NCI-H1930 (cell line): ENCODE measurements at regions not wholly inside any gene's neighbourhood (a gene's known extent, or its start where the extent isn't known, plus 50 kb on each side); places are given as distances from the start of the nearest gene placed in this dataset.
"Not testable (repeated sequence)": the region's sequence is repeated elsewhere in the genome, so short reads cannot be mapped to it uniquely, and the experiment has no call there.

ENCODE experiments used
- DNase-seq, 2 experiments: peaks; one replicate each; lab custom pipeline; 2025; lab: John Stamatoyannopoulos, UW

DNA sequence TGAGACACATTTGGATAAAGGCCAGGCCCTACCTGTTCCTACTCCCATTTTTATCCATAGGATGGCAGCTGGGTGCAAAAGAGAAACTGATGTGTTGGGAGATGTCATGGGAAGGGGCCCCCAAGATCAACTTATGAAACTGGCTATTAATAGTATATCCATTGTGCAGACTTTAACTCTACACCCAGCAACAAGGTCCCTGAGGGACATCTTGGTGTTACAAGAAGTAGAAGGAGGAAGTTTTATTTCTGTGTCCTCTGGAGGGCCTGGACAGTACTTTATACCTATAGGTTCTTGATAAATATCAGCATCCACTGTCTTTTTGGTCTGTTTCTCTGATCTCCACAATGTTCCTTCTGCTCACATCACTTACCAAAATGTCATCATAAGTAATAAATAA lies 84.6 kb downstream of the BTG1 start:
- DNase-seq = no peak

DNA sequence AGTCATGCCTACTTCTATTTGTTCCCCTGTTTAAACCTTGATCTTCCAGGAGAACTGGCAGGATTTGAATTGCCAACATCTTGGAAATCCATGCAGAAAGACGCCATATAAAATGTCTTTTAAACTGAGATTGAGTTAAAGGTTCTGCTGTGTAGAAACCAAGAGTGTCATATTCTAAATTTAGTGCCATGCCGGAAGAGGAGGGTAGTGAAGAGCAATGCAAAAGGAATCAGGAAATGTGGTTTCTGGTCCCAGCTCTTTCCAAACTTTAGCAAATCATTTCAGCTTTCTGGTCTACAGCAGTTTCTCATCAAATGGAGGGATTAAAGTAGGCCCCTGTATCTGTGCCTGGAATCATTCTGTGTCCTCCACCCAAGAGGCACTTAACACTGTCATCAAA lies 85.7 kb downstream of the BTG1 start:
- DNase-seq = no peak

DNA sequence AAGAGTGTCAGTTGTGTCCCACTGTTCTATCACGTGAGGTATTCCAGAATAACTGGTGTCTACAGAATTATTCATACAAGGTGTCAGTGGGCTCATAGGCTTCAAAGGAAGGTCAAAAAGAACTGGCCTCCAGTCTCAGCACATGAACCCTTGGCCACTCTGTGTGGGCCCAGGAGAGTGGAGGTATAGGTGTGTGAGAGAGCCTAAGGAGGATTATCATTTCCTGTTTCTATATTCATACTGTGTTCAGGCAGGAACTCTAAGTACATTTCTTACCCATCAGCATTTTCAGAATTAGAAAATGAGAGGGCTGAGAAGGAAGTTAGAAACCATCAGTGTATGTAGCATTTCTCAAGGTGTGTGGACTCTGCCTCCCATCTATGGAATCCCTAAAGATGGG lies 87.0 kb downstream of the BTG1 start:
- DNase-seq = no peak

DNA sequence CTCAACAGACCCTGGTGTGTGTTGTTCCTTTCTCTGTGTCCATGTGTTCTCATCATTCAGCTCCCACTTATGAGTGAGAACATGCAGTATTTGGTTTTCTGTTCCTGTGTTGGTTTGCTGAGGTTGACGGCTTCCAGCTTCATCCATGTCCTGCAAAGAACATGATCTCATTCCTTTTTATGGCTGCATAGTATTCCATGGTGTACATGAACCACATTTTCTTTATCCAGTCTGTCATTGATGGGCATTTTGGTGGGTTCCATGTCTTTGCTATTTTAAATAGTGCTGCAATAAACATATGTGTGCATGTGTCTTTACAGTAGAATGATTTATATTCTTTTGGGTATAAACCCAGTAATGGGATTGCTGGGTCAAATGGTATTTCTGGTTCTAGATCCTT lies 88.9 kb downstream of the BTG1 start:
- DNase-seq = not testable (repeated sequence)

DNA sequence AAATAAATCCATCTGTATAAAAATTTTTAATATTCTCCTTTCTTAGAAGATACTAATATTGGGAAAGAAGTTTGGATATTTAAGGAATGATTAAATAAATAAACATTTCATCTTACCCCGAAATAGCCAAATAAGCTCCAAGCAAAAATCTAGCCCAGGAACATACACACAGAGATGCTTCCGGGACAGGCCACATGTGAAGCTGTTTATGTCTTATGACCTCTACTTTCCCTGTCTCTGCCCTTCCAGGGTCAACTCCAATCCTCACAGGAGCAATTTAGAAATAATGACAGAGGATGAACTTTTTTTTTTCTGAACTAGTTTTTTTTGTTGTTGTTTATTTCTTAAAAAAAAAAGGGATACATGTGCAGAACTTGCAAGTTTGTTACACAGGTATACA lies 89.4 kb downstream of the BTG1 start:
- DNase-seq = no peak

DNA sequence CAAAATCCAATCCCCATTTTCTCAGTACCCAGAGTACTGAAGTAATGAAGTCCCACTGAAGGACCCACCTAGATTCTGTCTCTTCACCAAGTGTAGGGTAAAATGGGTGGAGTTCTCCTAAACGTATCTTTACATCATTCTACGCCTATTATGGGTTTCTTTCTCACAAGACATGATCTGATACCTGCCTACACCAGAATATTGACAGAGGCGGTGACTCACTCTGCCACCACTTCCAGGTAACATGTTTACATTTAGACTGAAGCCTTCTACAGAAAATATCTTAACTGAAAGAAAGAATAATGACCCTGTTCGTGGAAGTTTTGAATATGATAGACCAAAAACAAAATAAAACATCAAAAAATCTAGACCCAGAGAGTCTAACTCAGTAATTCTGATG lies 89.8 kb downstream of the BTG1 start:
- DNase-seq = no peak

DNA sequence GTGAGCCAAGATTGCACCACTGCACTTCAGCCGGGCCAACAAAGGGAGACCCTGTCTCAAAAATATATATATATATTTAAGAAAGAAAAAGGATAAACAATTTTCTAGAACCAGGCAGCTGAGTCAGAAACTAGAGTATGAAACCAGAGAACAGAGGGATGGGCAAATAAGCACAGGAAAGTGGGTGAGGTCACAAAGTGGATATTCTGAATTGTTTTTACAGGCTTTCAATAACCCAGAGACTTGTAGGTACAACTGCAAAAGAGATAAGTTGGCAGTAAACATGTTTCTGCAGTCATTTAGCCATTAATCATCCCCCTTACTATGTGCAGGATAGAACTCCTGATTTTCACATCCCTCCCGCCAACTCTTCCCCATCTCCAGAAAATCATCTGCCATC lies 94.2 kb downstream of the BTG1 start:
- no peak for DNase-seq

DNA sequence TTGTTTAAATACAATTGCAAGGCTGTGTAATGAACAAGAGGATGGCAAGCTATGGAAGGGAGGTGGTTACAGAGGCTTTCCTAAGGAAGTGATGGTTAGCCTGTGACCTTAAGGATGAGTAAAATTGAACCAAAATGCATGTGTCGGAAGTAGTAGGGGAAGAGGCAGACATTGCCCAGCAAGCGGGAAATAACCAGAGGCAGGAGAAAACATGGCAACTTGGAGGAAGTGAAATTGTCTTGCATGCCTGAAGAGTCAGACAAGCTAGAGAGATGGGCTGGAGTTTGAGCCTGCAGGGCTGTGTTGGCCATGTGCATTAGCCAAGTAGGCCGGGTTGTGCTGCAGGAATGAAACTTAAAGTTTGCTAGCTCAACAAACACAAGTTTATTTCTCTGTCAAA lies 96.2 kb downstream of the BTG1 start:
- no peak for DNase-seq

DNA sequence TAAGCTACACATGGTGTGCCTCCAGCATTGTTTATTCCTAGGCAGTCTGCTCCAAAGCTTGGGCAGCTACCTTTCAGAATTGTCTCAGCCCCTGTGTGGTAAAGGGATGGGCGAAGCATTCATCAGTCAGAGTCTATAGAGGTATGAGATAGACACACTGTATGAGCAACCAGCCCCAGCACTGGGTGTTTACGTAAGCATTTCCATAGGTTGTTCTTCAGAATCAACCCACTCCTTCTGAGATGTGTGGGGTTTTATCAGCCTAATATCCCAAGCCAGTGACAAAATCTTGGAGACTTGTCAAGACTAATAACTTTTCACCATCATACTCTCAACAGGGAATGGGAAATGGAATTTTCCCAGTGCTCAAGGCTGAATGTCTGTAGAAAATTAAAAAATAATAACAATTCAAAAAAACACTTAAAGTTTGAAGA lies 98.2 kb downstream of the BTG1 start:
- no peak for DNase-seq

DNA sequence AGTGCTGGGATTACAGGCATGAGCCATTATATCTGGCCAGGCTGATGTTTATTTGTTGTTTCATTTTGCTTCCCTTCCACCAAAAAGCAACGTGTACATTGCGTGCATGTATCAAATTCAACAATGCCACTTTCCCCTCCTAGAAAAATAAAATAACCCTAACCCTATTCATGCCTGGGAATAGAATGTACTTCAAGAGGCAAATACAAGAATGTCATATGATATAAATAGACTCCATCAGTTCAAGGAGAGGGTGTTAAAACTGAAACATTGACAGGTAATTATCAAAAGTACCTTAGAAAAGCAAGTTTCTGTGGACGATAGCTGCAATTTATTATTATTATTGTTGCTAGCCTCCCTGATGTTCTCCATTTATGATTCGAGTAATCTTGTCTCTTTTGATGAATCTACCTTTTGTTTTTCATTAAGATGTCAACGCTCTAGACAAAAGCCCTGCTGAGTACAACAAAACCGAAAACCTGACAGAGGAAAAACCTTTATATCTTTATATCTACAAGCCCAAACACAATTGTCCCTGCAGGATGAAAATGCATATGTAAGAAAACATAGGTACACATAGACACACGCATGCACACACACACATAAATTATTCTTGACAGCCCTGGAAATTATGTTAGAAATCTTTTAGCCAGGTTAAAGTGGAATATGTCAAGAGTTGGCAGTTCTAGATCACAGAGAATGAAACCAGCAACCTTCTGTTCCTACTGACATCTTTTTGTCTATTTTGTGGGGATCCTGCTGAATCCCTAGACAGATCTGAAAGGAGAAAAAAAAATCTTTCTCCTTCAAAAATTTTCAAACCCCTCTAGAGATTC lies 98.9 kb downstream of the BTG1 start:
- no peak for DNase-seq

DNA sequence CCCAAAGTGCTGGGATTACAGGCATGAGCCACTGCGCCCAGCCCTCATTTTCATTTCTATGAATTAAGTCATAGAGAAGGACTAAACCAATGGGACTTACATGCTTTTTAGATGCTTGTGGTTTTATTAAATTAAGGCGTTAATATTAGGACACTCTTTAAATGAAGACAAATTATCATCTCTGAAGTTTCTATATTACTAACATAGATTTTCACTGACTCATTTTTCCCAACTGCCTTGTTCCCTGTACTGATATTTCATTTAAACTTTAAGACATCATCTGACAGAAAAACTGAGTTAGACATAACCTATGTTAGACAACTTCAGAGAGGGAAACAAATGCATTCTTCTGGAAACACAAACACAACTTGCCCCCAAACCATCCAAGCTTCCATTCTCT lies 99.8 kb downstream of the BTG1 start:
- DNase-seq = no peak

DNA sequence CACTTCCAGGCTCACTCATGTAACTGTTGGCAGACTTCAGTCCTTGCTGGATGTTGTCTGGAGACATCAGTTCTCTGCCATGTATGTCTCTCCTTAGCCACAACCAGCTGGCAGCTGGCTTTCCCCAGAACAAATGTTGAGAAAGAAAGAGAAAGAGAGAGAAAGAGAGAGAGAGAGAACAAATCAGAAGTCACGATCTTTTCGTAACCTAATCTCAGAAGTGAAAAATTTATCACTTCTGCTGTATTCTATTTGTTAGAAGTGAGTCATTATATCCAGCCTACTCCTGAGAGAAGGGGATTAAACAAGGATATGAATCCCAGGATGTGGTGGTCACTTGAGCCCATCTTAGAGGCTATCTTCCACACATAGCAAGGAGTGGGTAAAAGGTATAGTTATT lies 101.2 kb downstream of the BTG1 start:
- DNase-seq = no peak

DNA sequence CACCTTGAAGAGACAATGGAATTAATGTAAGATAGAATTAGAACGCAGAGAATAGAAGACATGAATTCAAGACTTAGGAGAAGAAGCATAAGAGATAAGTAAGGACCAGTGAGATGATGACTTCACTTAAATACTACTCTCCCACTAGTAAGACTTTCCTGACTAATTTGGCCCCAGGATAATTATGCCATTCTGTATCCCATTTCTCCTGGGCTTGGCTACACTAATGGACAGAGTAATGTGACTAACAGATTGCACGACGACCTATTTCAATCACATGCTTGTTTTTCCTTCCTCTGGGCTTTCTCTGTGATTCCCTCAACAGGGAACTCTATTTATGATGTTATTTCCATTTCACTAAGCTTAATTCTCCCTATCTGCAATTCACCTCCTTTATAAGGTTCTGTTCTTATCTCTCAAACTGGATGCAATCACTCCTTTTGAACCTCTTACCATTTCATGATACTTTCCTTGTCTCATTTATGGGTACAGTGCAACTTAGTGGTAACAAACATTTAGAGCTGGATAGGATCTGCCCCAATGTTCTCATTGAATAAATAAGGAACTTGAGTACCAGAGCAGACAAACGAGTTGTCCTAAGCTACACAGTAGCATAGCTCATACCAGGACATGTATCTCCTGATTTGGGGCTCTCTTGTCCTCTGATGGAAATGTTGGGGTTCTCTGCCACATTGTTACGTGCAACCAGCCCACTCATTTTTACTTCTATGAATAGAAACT lies 102.7 kb downstream of the BTG1 start:
- DNase-seq = no peak

DNA sequence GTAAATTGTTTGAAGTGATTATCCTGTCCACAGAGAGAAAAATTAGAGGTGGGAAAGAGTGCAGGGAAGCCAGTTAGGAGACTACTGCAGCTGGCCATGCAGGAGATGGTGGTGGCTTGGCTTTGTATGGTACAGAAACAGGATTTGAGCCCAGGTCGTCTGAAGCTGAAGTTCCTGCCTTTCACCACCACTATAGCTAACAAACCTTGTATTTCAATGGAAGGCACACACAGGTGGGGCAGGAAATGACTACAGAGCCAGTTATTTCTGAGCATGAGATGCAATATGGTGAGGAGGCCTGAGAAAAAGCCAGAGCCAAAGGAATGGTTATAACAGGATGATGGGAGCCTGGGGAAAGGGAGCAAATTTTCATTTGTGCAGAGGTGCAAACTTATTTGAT lies 103.9 kb downstream of the BTG1 start:
- DNase-seq = no peak

DNA sequence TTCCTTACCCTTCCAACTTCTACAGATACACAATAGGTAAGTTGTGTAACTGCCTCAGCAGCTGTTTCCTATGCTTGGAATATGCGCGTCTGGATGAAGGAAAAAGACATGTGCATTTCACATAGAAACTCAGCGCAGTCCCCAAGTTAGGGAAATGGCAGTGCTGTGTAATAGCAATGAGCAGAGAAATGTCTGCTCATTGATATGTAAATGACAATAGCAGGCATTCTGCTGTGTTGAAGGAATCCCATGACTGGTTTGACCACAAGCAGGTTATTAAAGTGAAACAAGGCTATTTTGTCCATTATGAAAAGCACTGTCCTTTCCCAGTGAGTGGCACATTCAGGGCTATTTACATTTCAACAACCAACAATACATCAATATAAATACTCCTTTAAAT lies 106.6 kb downstream of the BTG1 start:
- no peak for DNase-seq

DNA sequence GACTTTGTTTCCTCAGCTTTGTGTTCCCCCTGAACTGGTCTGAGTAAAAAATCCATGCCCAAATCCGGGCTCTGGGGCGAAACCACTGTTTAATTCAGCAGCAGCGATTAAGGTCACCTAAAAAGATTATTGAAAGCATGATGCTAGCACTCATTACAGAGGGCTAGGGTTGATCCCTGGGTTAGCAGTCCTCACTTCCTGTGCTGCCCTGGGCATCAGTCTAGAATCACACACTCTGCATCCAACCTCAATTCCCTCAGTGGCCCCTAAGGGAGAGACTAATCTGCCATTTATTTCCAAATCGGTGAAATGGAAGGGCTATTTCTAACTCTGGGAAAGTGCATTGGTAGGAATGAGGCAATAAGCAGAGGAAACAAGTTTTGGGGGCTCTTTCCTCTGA lies 107.2 kb downstream of the BTG1 start:
- DNase-seq = no peak

DNA sequence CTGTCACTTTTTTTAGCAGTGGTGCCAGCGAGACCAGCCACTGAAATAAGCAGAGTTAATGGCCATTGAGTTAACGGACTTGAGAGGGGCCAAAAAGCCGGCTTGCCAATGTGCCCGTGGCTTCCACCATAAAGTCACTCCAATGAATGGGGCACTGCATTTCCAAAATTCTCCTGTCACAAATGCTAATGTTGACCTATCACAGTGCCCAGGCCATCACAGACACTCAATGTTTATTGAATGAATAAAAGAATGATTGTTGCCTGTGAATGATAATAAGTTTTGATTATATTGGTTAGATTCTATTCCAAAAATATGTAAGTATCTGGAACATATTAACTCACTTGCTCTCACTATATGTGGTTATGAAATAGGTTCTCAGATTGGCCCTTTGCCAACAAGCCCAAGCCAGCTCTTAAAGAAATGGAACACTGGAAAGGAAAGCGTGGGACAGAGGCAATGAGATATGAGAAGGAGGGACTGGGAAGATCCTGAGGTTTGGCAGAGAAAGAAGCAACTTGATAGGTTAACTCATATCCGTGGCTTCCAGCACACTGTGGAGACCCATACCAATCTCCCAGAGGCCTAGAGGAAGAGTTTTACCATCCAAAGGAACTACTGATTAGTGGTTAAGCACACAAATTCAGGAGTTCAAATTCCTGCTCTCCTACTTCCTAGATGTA lies 108.7 kb downstream of the BTG1 start:
- no peak for DNase-seq

DNA sequence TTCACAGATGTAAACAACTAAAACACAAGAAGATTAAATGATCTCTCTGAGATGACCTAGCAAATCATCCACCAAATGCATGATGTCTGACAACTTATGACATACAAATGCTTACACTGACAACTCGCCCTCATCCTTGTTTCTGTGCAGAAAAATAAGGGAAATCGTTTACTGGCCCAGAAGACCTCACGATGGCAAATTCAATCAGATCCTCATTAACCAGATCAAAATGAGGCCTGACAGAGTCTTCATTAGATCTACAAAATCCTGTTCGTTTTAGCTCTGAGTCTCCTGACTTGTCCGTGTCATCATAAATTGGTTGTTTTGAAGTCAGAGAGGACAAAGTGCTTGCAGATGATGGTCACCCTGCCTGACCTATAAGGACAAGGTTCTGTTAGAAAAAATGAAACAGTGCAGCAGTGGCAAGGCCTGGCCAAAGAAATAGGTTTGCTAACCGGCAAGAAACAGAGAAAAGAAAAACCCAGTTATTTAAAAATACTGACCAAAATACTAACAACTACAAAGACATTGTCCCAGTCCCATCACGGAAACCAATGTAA lies 109.5 kb downstream of the BTG1 start:
- DNase-seq = no peak

DNA sequence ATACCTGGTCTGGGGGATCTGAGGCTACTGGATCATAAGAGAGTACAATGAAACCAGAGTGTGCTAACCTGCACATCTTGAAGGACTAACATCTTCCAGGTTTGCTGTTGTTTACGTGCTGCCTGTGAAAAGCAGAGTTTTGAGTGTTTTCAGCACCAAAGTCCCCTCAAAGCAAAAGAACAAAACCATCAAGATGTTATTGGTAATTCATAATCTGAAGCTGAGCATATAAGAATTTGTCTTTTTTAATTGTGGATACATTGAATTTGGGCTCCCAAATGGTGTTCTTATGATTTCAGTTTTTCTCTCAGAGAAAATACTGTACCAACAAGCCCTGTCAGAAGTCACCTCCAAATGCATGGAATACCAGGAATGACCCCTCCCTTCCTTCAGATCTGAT lies 110.2 kb downstream of the BTG1 start:
- DNase-seq = no peak

DNA sequence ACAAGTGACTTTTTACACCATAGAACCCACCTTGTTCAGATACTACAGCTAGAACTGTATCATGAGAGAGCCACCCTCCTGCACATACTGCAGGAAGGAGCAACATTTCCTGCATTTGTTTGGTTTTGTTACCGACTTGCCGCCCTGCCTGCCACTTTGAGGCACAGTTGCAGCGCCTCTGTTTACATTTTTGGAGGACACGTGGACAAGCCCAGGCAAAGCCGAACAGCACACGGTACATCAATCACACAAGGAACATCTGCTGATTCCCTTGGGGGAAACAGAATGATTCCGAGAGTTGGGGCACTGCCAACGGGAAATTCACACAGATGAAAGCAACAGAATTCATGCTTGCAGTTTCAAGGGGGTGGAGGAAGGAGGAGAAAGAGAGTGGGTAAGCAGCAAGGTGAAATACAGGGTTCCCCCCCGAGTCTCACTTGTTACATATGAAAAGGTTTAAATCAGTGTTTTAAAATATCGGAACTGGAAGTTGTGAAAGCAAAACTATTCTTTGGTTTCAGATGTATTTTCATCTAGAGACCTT lies 110.7 kb downstream of the BTG1 start:
- DNase-seq = peak in 1 of 2 experiments; percentile 27

DNA sequence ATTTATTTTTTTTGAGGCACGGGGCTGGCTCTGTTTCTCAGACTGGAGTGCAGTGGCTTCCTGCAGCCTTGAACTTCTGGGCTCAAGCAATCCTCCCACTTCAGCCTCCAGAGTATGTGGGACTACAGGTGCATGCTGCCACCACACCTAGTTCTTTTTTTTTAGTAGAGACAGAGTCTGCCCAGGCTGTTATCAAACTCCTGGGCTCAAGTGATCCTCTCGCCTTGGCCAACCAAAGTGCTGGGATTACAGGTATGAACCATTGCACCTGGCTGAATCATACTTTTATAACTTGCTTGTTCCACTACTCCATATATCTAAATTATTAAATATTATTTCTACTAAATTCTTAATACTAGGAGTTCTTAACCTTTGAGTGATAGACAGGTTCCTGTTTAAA lies 111.6 kb downstream of the BTG1 start:
- DNase-seq = no peak

DNA sequence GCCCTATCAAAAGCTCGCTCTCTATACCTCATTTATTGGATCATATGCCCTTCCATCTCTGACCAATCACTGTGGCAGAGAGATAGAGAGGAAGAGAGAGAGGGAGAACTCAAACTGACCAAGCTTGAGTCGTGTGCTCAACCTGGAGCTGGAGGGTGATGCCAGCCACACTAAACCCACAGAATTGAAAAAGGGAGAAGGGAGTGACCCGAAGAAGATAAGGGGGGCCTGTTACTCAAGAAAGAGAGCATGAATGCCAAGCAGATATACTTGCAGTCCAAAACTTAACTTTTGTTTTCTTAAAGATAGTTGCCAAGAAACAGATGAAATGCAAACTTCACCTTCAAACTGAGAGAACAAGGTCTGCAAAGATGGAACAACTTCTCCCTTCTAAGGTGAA lies 112.7 kb downstream of the BTG1 start:
- DNase-seq = no peak
